H9 (cell line): ENCODE measurements at regions not wholly inside any gene's neighbourhood (a gene's known extent, or its start where the extent isn't known, plus 50 kb on each side); places are given as distances from the start of the nearest gene placed in this dataset.

ENCODE experiments used
- DNase-seq: peaks from one replicate; pipeline ENCODE4 v3.0.0-alpha.2; 2017
- H2AFZ ChIP-seq: one replicate; pipeline ENCODE4 v1.6.1; 2013; ENCODE audit warnings: mild to moderate bottlenecking, low read length, control low read depth, moderate library complexity
- H2AK5ac ChIP-seq: 2 replicates; pipeline ENCODE4 v1.6.1; 2013; ENCODE audit warnings: low read length, control low read depth, mixed read lengths; ENCODE audit not compliant: insufficient read length
- H2BK120ac ChIP-seq: one replicate; pipeline ENCODE4 v1.6.1; 2013; ENCODE audit warnings: low read depth, mild to moderate bottlenecking, low read length, control low read depth, inconsistent platforms; ENCODE audit not compliant: poor library complexity, severe bottlenecking
- H2BK12ac ChIP-seq: 2 replicates; pipeline ENCODE4 v1.6.1; 2013; ENCODE audit warnings: low read length, control low read depth, mixed read lengths, low read depth; ENCODE audit not compliant: insufficient read length
- H2BK15ac ChIP-seq: 2 replicates; pipeline ENCODE4 v1.6.1; 2013; ENCODE audit warnings: low read depth, low read length, control low read depth
- H2BK20ac ChIP-seq: one replicate; pipeline ENCODE4 v1.6.1; 2013; ENCODE audit warnings: low read depth, mild to moderate bottlenecking, low read length, control low read depth, inconsistent platforms; ENCODE audit not compliant: poor library complexity, severe bottlenecking
- H2BK5ac ChIP-seq: 2 replicates; pipeline ENCODE4 v1.6.1; 2013; ENCODE audit warnings: low read length, control low read depth, mixed read lengths; ENCODE audit not compliant: insufficient read length
- H3K14ac ChIP-seq: 2 replicates; pipeline ENCODE4 v1.6.1; 2013; ENCODE audit warnings: low read length, control low read depth; ENCODE audit not compliant: insufficient read depth
- H3K18ac ChIP-seq: 2 replicates; pipeline ENCODE4 v1.6.1; 2013; ENCODE audit warnings: low read depth, mild to moderate bottlenecking, mixed read lengths, low read length, control low read depth; ENCODE audit not compliant: insufficient read length
- H3K23ac ChIP-seq: 2 replicates; pipeline ENCODE4 v1.6.1; 2013; ENCODE audit warnings: low read length, control low read depth, mixed read lengths, low read depth; ENCODE audit not compliant: insufficient read length
- H3K23me2 ChIP-seq: 2 replicates; pipeline ENCODE4 v1.6.1; 2013; ENCODE audit warnings: low read depth, mild to moderate bottlenecking, mixed read lengths, low read length, control low read depth; ENCODE audit not compliant: insufficient read length, poor library complexity, severe bottlenecking
- H3K27ac ChIP-seq: 2 replicates; pipeline ENCODE4 v1.5.1; 2013; ENCODE audit warnings: low read length, control low read depth, mixed read lengths, low read depth; ENCODE audit not compliant: insufficient read length
- H3K27me3 ChIP-seq: 2 replicates; pipeline ENCODE4 v1.6.1; 2013; ENCODE audit warnings: low read length, control low read depth, inconsistent platforms; ENCODE audit not compliant: insufficient read depth
- H3K4ac ChIP-seq: 2 replicates; pipeline ENCODE4 v1.6.1; 2013; ENCODE audit warnings: low read depth, mild to moderate bottlenecking, control low read depth, inconsistent platforms, low read length, moderate library complexity
- H3K4me1 ChIP-seq: 2 replicates; pipeline ENCODE4 v1.6.1; 2013; ENCODE audit warnings: low read length, control low read depth, inconsistent platforms; ENCODE audit not compliant: insufficient read depth
- H3K4me2 ChIP-seq: 2 replicates; pipeline ENCODE4 v1.6.1; 2013; ENCODE audit warnings: low read length, control low read depth, mixed read lengths; ENCODE audit not compliant: insufficient read length, insufficient read depth
- H3K56ac ChIP-seq: 2 replicates; pipeline ENCODE4 v1.6.1; 2013; ENCODE audit warnings: low read depth, mild to moderate bottlenecking, mixed read lengths, low read length, control low read depth; ENCODE audit not compliant: insufficient read length
- H3K79me1 ChIP-seq: 2 replicates; pipeline ENCODE4 v1.6.1; 2013; ENCODE audit warnings: low read depth, mild to moderate bottlenecking, moderate library complexity, low read length, control low read depth, inconsistent platforms; ENCODE audit not compliant: insufficient read depth, poor library complexity, severe bottlenecking
- H3K79me2 ChIP-seq: 2 replicates; pipeline ENCODE4 v1.6.1; 2013; ENCODE audit warnings: low read length, control low read depth, inconsistent platforms; ENCODE audit not compliant: insufficient read depth
- H3K9ac ChIP-seq: 2 replicates; pipeline ENCODE4 v1.6.1; 2013; ENCODE audit warnings: low read length, control low read depth, mixed read lengths; ENCODE audit not compliant: insufficient read length; ENCODE audit errors: extremely low read depth
- H3K9me3 ChIP-seq: one replicate; pipeline ENCODE4 v1.6.1; 2013; ENCODE audit warnings: low read depth, low read length, inconsistent platforms; ENCODE audit not compliant: control insufficient read depth
- H3T11ph ChIP-seq: one replicate; pipeline ENCODE4 v1.6.1; 2013; ENCODE audit warnings: mild to moderate bottlenecking, low read length, control low read depth, inconsistent platforms
- H4K20me1 ChIP-seq: one replicate; pipeline ENCODE4 v1.6.1; 2013; ENCODE audit not compliant: control insufficient read depth, insufficient read length, insufficient read depth
- H4K5ac ChIP-seq: 2 replicates; pipeline ENCODE4 v1.6.1; 2013; ENCODE audit warnings: low read depth, mild to moderate bottlenecking, mixed read lengths, low read length, control low read depth; ENCODE audit not compliant: insufficient read length
- H4K8ac ChIP-seq: replicated peaks from 2 replicates; pipeline ENCODE4 v1.6.1; 2013; ENCODE audit warnings: low read length, control low read depth, mixed read lengths, low read depth; ENCODE audit not compliant: insufficient read length
- H4K91ac ChIP-seq: 2 replicates; pipeline ENCODE4 v1.6.1; 2013; ENCODE audit warnings: low read depth, mild to moderate bottlenecking, moderate library complexity, mixed read lengths, low read length, control low read depth; ENCODE audit not compliant: insufficient read length
- H3K27ac Mint-ChIP-seq, 3 experiments: 2 replicates in 2 of 3; 3 replicates in 1 of 3; pipeline ENCODE4 v1.8.0; 2020 to 2021; ENCODE audit warnings: mixed read lengths in 3 of 3, mild to moderate bottlenecking in 1 of 3, moderate library complexity in 1 of 3
- H3K27me3 Mint-ChIP-seq: 2 replicates; pipeline ENCODE4 v1.8.0; 2021; ENCODE audit warnings: low read depth, mild to moderate bottlenecking, moderate library complexity, mixed read lengths
- H3K36me3 Mint-ChIP-seq, 3 experiments: 2 replicates in 2 of 3; 3 replicates in 1 of 3; pipeline ENCODE4 v1.8.0; 2020 to 2021; ENCODE audit warnings: low read depth in 3 of 3, mixed read lengths in 3 of 3; ENCODE audit not compliant: insufficient read depth in 1 of 3
- H3K4me1 Mint-ChIP-seq, 2 experiments: 2 replicates each; pipeline ENCODE4 v1.8.0; 2020; ENCODE audit warnings: mixed read lengths in 2 of 2
- H3K4me3 Mint-ChIP-seq, 2 experiments: 2 replicates in 1 of 2; 3 replicates in 1 of 2; pipeline ENCODE4 v1.8.0; 2020 to 2021; ENCODE audit warnings: mild to moderate bottlenecking in 2 of 2, mixed read lengths in 2 of 2, moderate library complexity in 1 of 2
- H3K9me3 Mint-ChIP-seq, 2 experiments: 2 replicates in 1 of 2; 3 replicates in 1 of 2; pipeline ENCODE4 v1.8.0; 2020; ENCODE audit warnings: mild to moderate bottlenecking in 2 of 2, mixed read lengths in 2 of 2, moderate library complexity in 1 of 2
- CTCF ChIP-seq: fragments of 200-600 bp; sonication (generic); conservative IDR thresholded peaks from 3 replicates; pipeline ENCODE4 v1.8.0; 2021; ENCODE audit warnings: antibody characterized with exemption, mild to moderate bottlenecking

- no peak for DNase-seq
- H4K8ac ChIP-seq = no peak overlapping the region
- no peaks in the 10 kb centered on the region for H3K23me2 ChIP-seq
- H3K23ac ChIP-seq = no peak overlapping the region
- no peak overlapping the region for H2AFZ ChIP-seq
- no peak overlapping the region for H3T11ph ChIP-seq
- Mint-ChIP-seq H3K36me3 (peaks cover 64 to 83% (median 78%) of the 10 kb centered on the region in 3 experiments), H3K27ac (no peak overlapping the region), H3K4me3 (no peak overlapping the region), H3K9me3 (peaks cover 4 to 62% of the 10 kb centered on the region in 2 experiments; a peak in 4 of 5 replicates), H3K27me3 (no peaks in the 10 kb centered on the region), H3K4me1 (no peaks in the 10 kb centered on the region)
- H3K4me2 ChIP-seq = no peak overlapping the region
- H3K4ac ChIP-seq = no peak overlapping the region
- no peak overlapping the region for H2BK120ac ChIP-seq
- no peaks in the 10 kb centered on the region for H3K4me1 ChIP-seq
- no peak overlapping the region for H3K27ac ChIP-seq
- H4K5ac ChIP-seq = no peak overlapping the region
- TF ChIP-seq CTCF = no peak
- H3K14ac ChIP-seq = no peak overlapping the region
- H3K27me3 ChIP-seq = no peaks in the 10 kb centered on the region
- H2AK5ac ChIP-seq = no peak overlapping the region
- H3K56ac ChIP-seq = no peak overlapping the region
- H3K79me2 ChIP-seq = no peaks in the 10 kb centered on the region; the same call in 1 of the 2 replicates
- H2BK5ac ChIP-seq = no peak overlapping the region
- no peak overlapping the region for H3K18ac ChIP-seq
- no peak overlapping the region for H2BK12ac ChIP-seq
- no peak overlapping the region for H3K9ac ChIP-seq
- no peak overlapping the region for H4K91ac ChIP-seq
- peaks cover 2% of the 10 kb centered on the region for H3K79me1 ChIP-seq
- no peak overlapping the region for H2BK20ac ChIP-seq
- no peaks in the 10 kb centered on the region for H3K9me3 ChIP-seq
- H4K20me1 ChIP-seq = no peaks in the 10 kb centered on the region
- no peak overlapping the region for H2BK15ac ChIP-seq
These were observed 146.1 kb upstream of the ZNF267 start for GRCh38 chr16:31727553-31727952.
